ENCODE measurements at regions not wholly inside any gene's neighbourhood (a gene's known extent, or its start where the extent isn't known, plus 50 kb on each side); places are given as distances from the start of the nearest gene placed in this dataset.

DNA sequence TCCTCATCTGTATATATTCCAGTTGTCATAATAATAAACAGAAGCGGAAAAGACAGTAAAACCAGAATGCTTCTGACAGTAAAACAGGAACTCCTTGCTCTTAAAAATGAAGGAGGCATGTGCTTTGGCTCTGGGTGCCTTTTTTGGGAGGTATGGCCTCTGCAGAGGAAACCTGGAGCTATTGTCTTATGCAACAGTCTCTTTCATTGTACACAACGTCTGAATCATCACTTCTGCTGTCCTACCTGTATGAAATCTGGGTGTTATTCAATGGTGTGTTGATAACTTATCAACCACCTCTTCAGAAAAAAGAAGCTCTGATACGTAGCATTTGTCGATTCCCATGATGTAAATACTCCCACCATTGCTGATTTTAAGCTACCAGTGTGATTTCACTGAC is 64.8 kb downstream of the CDCA7 start:
- H3K36me3 Mint-ChIP-seq = no peaks in the 10 kb centered on the region

GRCh38 chr2:173424886-173425285 is 70.2 kb downstream of the CDCA7 start:
- ATAC-seq (no peak), DNase-seq (ENCODE audit: low spot score) (no peak)
- ChIA-PET POLR2A (no interaction called here), CTCF (interaction anchor here (0.6 kb wide), 1 partner anchor 11 kb away, joined by 3 read pairs; no protein-coding TSS in a partner anchor)
- Mint-ChIP-seq H3K36me3 (no peaks in the 10 kb centered on the region), H3K27me3 (ENCODE audit: low read depth) (no peaks in the 10 kb centered on the region; the same call in 1 of the 2 replicates), H3K4me3 (no peak overlapping the region), H3K9me3 (no peaks in the 10 kb centered on the region; the same call in 1 of the 2 replicates), H3K4me1 (peaks cover 4% of the 10 kb centered on the region), H3K27ac (no peak overlapping the region)
- TF ChIP-seq TEAD4 (CRISPR knock-in tag; IDR thresholded peaks at IDR 0.05) (no peak), FOXK1 (CRISPR knock-in tag; IDR thresholded peaks at IDR 0.05) (no peak), ZNF416 (CRISPR knock-in tag; IDR thresholded peaks at IDR 0.05) (no peak), SMAD3 (CRISPR knock-in tag; IDR thresholded peaks at IDR 0.05; ENCODE audit: borderline replicate concordance) (no peak), FOXJ3 (CRISPR knock-in tag; IDR thresholded peaks at IDR 0.05; ENCODE audit: borderline replicate concordance) (no peak), GTF2I (CRISPR knock-in tag; conservative IDR thresholded peaks at IDR 0.05) (no peak), ZNF317 (CRISPR knock-in tag; IDR thresholded peaks at IDR 0.05; ENCODE audit: borderline replicate concordance, low read depth) (no peak), NFYB (CRISPR knock-in tag; conservative IDR thresholded peaks at IDR 0.05; ENCODE audit: low read depth) (no peak)
- TF ChIP-seq, protein P1, sequence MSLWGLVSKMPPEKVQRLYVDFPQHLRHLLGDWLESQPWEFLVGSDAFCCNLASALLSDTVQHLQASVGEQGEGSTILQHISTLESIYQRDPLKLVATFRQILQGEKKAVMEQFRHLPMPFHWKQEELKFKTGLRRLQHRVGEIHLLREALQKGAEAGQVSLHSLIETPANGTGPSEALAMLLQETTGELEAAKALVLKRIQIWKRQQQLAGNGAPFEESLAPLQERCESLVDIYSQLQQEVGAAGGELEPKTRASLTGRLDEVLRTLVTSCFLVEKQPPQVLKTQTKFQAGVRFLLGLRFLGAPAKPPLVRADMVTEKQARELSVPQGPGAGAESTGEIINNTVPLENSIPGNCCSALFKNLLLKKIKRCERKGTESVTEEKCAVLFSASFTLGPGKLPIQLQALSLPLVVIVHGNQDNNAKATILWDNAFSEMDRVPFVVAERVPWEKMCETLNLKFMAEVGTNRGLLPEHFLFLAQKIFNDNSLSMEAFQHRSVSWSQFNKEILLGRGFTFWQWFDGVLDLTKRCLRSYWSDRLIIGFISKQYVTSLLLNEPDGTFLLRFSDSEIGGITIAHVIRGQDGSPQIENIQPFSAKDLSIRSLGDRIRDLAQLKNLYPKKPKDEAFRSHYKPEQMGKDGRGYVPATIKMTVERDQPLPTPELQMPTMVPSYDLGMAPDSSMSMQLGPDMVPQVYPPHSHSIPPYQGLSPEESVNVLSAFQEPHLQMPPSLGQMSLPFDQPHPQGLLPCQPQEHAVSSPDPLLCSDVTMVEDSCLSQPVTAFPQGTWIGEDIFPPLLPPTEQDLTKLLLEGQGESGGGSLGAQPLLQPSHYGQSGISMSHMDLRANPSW (CRISPR knock-in tag; conservative IDR thresholded peaks at IDR 0.05; ENCODE audit: low read depth) = no peak
- TF ChIP-seq, protein P2, sequence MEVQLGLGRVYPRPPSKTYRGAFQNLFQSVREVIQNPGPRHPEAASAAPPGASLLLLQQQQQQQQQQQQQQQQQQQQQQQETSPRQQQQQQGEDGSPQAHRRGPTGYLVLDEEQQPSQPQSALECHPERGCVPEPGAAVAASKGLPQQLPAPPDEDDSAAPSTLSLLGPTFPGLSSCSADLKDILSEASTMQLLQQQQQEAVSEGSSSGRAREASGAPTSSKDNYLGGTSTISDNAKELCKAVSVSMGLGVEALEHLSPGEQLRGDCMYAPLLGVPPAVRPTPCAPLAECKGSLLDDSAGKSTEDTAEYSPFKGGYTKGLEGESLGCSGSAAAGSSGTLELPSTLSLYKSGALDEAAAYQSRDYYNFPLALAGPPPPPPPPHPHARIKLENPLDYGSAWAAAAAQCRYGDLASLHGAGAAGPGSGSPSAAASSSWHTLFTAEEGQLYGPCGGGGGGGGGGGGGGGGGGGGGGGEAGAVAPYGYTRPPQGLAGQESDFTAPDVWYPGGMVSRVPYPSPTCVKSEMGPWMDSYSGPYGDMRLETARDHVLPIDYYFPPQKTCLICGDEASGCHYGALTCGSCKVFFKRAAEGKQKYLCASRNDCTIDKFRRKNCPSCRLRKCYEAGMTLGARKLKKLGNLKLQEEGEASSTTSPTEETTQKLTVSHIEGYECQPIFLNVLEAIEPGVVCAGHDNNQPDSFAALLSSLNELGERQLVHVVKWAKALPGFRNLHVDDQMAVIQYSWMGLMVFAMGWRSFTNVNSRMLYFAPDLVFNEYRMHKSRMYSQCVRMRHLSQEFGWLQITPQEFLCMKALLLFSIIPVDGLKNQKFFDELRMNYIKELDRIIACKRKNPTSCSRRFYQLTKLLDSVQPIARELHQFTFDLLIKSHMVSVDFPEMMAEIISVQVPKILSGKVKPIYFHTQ (CRISPR knock-in tag; IDR thresholded peaks at IDR 0.05) = no peak
- TF ChIP-seq, protein P3, sequence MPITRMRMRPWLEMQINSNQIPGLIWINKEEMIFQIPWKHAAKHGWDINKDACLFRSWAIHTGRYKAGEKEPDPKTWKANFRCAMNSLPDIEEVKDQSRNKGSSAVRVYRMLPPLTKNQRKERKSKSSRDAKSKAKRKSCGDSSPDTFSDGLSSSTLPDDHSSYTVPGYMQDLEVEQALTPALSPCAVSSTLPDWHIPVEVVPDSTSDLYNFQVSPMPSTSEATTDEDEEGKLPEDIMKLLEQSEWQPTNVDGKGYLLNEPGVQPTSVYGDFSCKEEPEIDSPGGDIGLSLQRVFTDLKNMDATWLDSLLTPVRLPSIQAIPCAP (CRISPR knock-in tag; IDR thresholded peaks at IDR 0.05) = no peak

More for the DNA sequence above, 64.8 kb downstream of the CDCA7 start:
- ChIA-PET POLR2A (no interaction called here), CTCF (interaction anchor here (1.8 kb wide), 1 partner anchor 922 kb away, joined by 3 read pairs; no protein-coding TSS in a partner anchor)
- Mint-ChIP-seq H3K4me1 (peaks cover 17% of the 10 kb centered on the region), H3K9me3 (no peaks in the 10 kb centered on the region), H3K27me3 (ENCODE audit: low read depth) (no peaks in the 10 kb centered on the region; the same call in 1 of the 2 replicates), H3K27ac (no peak overlapping the region), H3K4me3 (no peak overlapping the region)
- TF ChIP-seq NFATC4 (CRISPR knock-in tag; IDR thresholded peaks at IDR 0.05) = no peak
- no peak for TF ChIP-seq CDX4 (CRISPR knock-in tag; IDR thresholded peaks at IDR 0.05; ENCODE audit: borderline replicate concordance)
- DNase-seq (ENCODE audit: low spot score) (no peak), ATAC-seq (no peak)

DNA sequence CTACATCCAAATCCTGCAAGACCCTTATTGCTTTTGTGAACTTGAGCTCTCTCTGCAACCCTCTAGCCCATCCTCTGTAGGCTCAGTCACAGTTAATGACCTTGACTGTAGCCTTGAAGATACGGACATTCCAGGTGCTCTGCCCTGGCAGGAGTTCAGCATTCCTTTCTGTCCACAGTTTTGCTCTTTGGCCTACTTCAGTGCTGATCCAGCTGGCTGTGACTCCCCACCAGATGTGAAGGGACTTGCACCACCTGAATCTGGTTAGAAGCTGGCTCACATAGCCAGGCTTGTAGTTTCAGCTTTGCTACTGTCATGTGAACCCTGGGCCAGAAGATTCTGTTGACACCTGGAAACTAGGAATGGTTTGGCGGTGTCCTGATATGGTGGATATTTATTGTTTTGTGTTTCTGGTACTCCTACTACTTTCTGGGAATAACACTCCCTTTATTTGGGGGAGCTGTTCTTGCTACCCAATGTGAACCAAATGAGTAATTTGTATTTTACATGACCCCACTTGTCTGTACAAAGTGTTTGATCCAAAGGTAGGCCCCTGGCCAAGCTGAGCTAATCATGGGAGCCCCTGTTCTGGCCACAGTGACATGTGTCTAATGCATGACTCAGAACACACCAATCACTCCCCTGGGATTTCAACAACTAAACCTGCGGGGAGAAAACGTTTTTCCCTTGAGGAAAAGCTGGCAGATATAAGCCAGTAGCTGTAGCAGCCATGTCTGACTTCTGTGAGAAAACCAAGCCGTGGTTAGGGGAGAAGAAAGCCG is 73.4 kb downstream of the CDCA7 start:
- Mint-ChIP-seq H3K4me1 (no peaks in the 10 kb centered on the region; the same call in 1 of the 2 replicates), H3K4me3 (no peak overlapping the region), H3K36me3 (no peaks in the 10 kb centered on the region), H3K27ac (no peak overlapping the region), H3K27me3 (ENCODE audit: low read depth) (no peaks in the 10 kb centered on the region), H3K9me3 (no peaks in the 10 kb centered on the region; the same call in 1 of the 2 replicates)
- ChIA-PET POLR2A (no interaction called here), CTCF (interaction anchor here (1.3 kb wide), 1 partner anchor 21 kb away, joined by 3 read pairs; no protein-coding TSS in a partner anchor)
- DNase-seq (ENCODE audit: low spot score) = no peak
- ATAC-seq = no peak
- TF ChIP-seq ETV6 (CRISPR knock-in tag; IDR thresholded peaks at IDR 0.05) = no peak
- no peak for TF ChIP-seq PRRX2 (CRISPR knock-in tag; IDR thresholded peaks at IDR 0.05)
- TF ChIP-seq, protein P1 (CRISPR knock-in tag; conservative IDR thresholded peaks at IDR 0.05; ENCODE audit: low read depth) = no peak
- TF ChIP-seq, protein P4, sequence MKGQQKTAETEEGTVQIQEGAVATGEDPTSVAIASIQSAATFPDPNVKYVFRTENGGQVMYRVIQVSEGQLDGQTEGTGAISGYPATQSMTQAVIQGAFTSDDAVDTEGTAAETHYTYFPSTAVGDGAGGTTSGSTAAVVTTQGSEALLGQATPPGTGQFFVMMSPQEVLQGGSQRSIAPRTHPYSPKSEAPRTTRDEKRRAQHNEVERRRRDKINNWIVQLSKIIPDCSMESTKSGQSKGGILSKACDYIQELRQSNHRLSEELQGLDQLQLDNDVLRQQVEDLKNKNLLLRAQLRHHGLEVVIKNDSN (CRISPR knock-in tag; IDR thresholded peaks at IDR 0.05) = no peak
- TF ChIP-seq ZNF423 (CRISPR knock-in tag; IDR thresholded peaks at IDR 0.05) = no peak
- TF ChIP-seq HMGA2 (CRISPR knock-in tag; IDR thresholded peaks at IDR 0.05) = no peak
- TF ChIP-seq, protein P5, sequence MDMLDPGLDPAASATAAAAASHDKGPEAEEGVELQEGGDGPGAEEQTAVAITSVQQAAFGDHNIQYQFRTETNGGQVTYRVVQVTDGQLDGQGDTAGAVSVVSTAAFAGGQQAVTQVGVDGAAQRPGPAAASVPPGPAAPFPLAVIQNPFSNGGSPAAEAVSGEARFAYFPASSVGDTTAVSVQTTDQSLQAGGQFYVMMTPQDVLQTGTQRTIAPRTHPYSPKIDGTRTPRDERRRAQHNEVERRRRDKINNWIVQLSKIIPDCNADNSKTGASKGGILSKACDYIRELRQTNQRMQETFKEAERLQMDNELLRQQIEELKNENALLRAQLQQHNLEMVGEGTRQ (CRISPR knock-in tag; IDR thresholded peaks at IDR 0.05) = no peak
- no peak for TF ChIP-seq IRF2 (CRISPR knock-in tag; IDR thresholded peaks at IDR 0.05; ENCODE audit: borderline replicate concordance, low read depth)

Measured in WTC11 (cell line).